Endothelial cell (in vitro differentiated cells): ENCODE measurements at regions not wholly inside any gene's neighbourhood (a gene's known extent, or its start where the extent isn't known, plus 50 kb on each side); places are given as distances from the start of the nearest gene placed in this dataset.

Experiments used
- DNase-seq: peaks from one replicate; pipeline ENCODE4 v3.0.0; 2021; ENCODE audit warnings: low spot score
- H3K27ac Mint-ChIP-seq: one replicate; pipeline ENCODE4 v1.8.0; 2021; ENCODE audit warnings: mixed read lengths, inconsistent platforms; ENCODE audit not compliant: unreplicated experiment
- H3K27me3 Mint-ChIP-seq: one replicate; pipeline ENCODE4 v1.8.0; 2021; ENCODE audit warnings: mild to moderate bottlenecking, moderate library complexity, mixed read lengths, inconsistent platforms; ENCODE audit not compliant: unreplicated experiment
- H3K36me3 Mint-ChIP-seq: one replicate; pipeline ENCODE4 v1.8.0; 2021; ENCODE audit warnings: mild to moderate bottlenecking, low read depth, mixed read lengths, inconsistent platforms; ENCODE audit not compliant: unreplicated experiment
- H3K4me1 Mint-ChIP-seq: one replicate; pipeline ENCODE4 v1.8.0; 2021; ENCODE audit warnings: mild to moderate bottlenecking, mixed read lengths, inconsistent platforms; ENCODE audit not compliant: unreplicated experiment
- H3K4me3 Mint-ChIP-seq: one replicate; pipeline ENCODE4 v1.8.0; 2021; ENCODE audit warnings: mild to moderate bottlenecking, mixed read lengths, inconsistent platforms; ENCODE audit not compliant: unreplicated experiment
- H3K9me3 Mint-ChIP-seq: one replicate; pipeline ENCODE4 v1.8.0; 2021; ENCODE audit warnings: mixed read lengths, inconsistent platforms; ENCODE audit not compliant: unreplicated experiment
- CTCF ChIP-seq: fragments of 200-600 bp; sonication (generic); IDR thresholded peaks from one replicate; pipeline ENCODE4 v1.5.0; 2021; ENCODE audit warnings: antibody characterized with exemption; ENCODE audit not compliant: unreplicated experiment

DNA sequence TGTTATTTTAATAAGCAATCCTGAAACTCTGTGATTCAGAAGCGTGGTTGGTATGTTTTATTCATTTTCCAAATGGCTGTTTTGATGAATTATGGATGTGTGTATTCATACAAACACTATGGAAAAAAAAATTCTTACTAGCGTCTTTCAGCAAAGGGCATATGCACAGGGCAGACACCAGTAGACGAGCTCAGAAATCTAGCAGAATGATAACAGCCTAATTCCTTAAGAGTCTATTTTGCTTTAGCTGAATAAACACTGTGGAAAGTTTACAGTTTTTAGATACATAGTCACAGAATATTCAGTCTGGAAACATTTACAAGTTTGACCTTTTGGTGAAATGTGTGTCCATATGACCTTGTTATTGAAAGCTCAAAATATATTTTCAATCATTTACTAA, 418.8 kb upstream of the LUZP2 start:
- no peak for DNase-seq
- Mint-ChIP-seq H3K27me3 (no peaks in the 10 kb centered on the region), H3K36me3 (no peaks in the 10 kb centered on the region), H3K4me3 (no peak overlapping the region), H3K4me1 (no peaks in the 10 kb centered on the region), H3K27ac (no peak overlapping the region), H3K9me3 (no peaks in the 10 kb centered on the region)
- TF ChIP-seq CTCF: no peak

- no peaks in the 10 kb centered on the region for H3K4me1 Mint-ChIP-seq
- no peak overlapping the region for H3K4me3 Mint-ChIP-seq
- H3K36me3 Mint-ChIP-seq: no peaks in the 10 kb centered on the region
- H3K27me3 Mint-ChIP-seq: peaks cover 3% of the 10 kb centered on the region
- no peaks in the 10 kb centered on the region for H3K9me3 Mint-ChIP-seq
- H3K27ac Mint-ChIP-seq: no peak overlapping the region
- TF ChIP-seq CTCF: no peak
- DNase-seq: no peak
Measured at GRCh38 chr11:24082241-24082640, 414.6 kb upstream of the LUZP2 start.

GRCh38 chr11:24082860-24083259, 414.0 kb upstream of the LUZP2 start:
- no peak for DNase-seq
- H3K4me3 Mint-ChIP-seq: no peak overlapping the region
- H3K4me1 Mint-ChIP-seq: no peaks in the 10 kb centered on the region
- no peak overlapping the region for H3K27ac Mint-ChIP-seq
- no peaks in the 10 kb centered on the region for H3K9me3 Mint-ChIP-seq
- no peaks in the 10 kb centered on the region for H3K36me3 Mint-ChIP-seq
- peaks cover 3% of the 10 kb centered on the region for H3K27me3 Mint-ChIP-seq
- TF ChIP-seq CTCF: no peak

DNA sequence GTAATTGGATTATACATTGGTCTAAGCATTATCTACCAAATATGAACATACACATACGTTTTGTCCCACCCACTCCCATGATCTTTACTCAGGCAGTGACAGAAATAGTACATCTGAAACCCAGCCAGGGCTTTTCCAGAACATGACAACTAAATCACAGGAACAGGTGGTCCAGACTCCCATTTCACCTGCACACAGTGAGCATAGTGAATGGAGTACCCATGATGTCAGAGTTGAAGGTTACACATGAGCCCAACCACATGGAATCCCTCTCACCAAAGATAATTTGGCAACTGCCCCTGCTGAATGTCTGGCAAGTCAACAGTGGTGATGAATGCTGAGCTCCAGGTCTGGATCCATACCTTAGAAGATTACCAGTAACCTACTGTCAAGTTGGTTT, 411.9 kb upstream of the LUZP2 start:
- no peaks in the 10 kb centered on the region for H3K9me3 Mint-ChIP-seq
- H3K4me1 Mint-ChIP-seq: no peaks in the 10 kb centered on the region
- H3K27ac Mint-ChIP-seq: no peak overlapping the region
- DNase-seq: no peak
- H3K36me3 Mint-ChIP-seq: no peaks in the 10 kb centered on the region
- H3K4me3 Mint-ChIP-seq: no peak overlapping the region
- TF ChIP-seq CTCF: no peak
- H3K27me3 Mint-ChIP-seq: peaks cover 3% of the 10 kb centered on the region

- Mint-ChIP-seq H3K27ac (no peak overlapping the region), H3K36me3 (no peaks in the 10 kb centered on the region), H3K27me3 (peaks cover 3% of the 10 kb centered on the region), H3K4me3 (no peak overlapping the region), H3K4me1 (no peaks in the 10 kb centered on the region), H3K9me3 (no peaks in the 10 kb centered on the region)
- no peak for TF ChIP-seq CTCF
- DNase-seq: no peak
Measured at GRCh38 chr11:24086921-24087320, 409.9 kb upstream of the LUZP2 start.
